Endothelial cell of umbilical vein (primary cell): ENCODE measurements at regions not wholly inside any gene's neighbourhood (a gene's known extent, or its start where the extent isn't known, plus 50 kb on each side); places are given as distances from the start of the nearest gene placed in this dataset.

Experiments
- BruUV-seq: library from RNA; stranded (reverse); fragments of 400-500 nt; replicated peaks from 2 replicates; lab custom pipeline; 2021; lab: Mats Ljungman, UMichigan
- CTCF ChIA-PET: fragments of 300-600, 350-600 bp; sonication (Branson Sonifier 250); formaldehyde crosslinking; loops from one replicate; lab custom pipeline; 2021; ENCODE audit warnings: antibody characterized with exemption, inconsistent platforms; lab: Charles Lee
- POLR2A ChIA-PET: fragments of 300-600, 350-600 bp; sonication (Branson Sonifier 250); formaldehyde crosslinking; loops from one replicate; lab custom pipeline; 2021; ENCODE audit warnings: antibody characterized with exemption, inconsistent platforms; lab: Charles Lee
- DNase-seq: peaks from one replicate; pipeline ENCODE4 v3.0.0-alpha.2; 2011; ENCODE audit warnings: low read depth, low spot score
- FAIRE-seq: peaks from 2 replicates; lab custom pipeline; 2011; peaks lifted over from hg19 to GRCh38; lab: Jason Lieb, UNC
- H2AFZ ChIP-seq: 2 replicates; pipeline ENCODE4 v1.6.0; 2012; ENCODE audit warnings: low read depth, low read length, control low read depth, inconsistent platforms
- H3K27ac ChIP-seq: 2 replicates; pipeline ENCODE4 v1.5.1; 2011; ENCODE audit warnings: low read depth, mild to moderate bottlenecking, control low read depth, low read length, moderate library complexity; ENCODE audit not compliant: insufficient read depth
- H3K27me3 ChIP-seq, 2 experiments: 2 replicates each; pipeline versions ENCODE4 v1.6.0 to v1.6.1; 2011; ENCODE audit warnings: low read length in 2 of 2, mixed read lengths in 1 of 2; ENCODE audit not compliant: control insufficient read depth in 2 of 2, insufficient read depth in 2 of 2
- H3K36me3 ChIP-seq, 2 experiments: 2 replicates in 1 of 2; 3 replicates in 1 of 2; pipeline ENCODE4 v1.5.1; 2011; ENCODE audit warnings: low read length in 2 of 2, mild to moderate bottlenecking in 1 of 2, moderate library complexity in 1 of 2; ENCODE audit not compliant: control insufficient read depth in 2 of 2, insufficient read depth in 2 of 2; ENCODE audit errors: extremely low read depth in 1 of 2
- H3K4me1 ChIP-seq: 3 replicates; pipeline ENCODE4 v1.5.1; 2011; ENCODE audit warnings: mild to moderate bottlenecking, low read length; ENCODE audit not compliant: control insufficient read depth, insufficient read depth; ENCODE audit errors: extremely low read depth
- H3K4me2 ChIP-seq: 2 replicates; pipeline ENCODE4 v1.6.1; 2011; ENCODE audit warnings: low read length, control low read depth, mixed read lengths; ENCODE audit not compliant: insufficient read depth
- H3K4me3 ChIP-seq, 3 experiments: fragments of 200-600 bp in 1 of 3; sonication (generic), shearing (Covaris generic) in 1 of 3; replicated peaks in 1 of 3; 2 replicates each; pipeline ENCODE4 v1.5.1; 2011 to 2016; ENCODE audit warnings: control low read depth in 3 of 3, low read length in 3 of 3, mild to moderate bottlenecking in 2 of 3, inconsistent platforms in 1 of 3, low read depth in 1 of 3, moderate library complexity in 1 of 3; ENCODE audit not compliant: insufficient read depth in 1 of 3
- H3K79me2 ChIP-seq: 2 replicates; pipeline ENCODE4 v1.6.0; 2012; ENCODE audit warnings: low read length, inconsistent platforms; ENCODE audit not compliant: control insufficient read depth, insufficient read depth
- H3K9ac ChIP-seq: replicated peaks from 2 replicates; pipeline ENCODE3; 2011; ENCODE audit warnings: low read length, control low read depth; ENCODE audit not compliant: insufficient read depth; ENCODE audit errors: extremely low read depth
- H3K9me1 ChIP-seq: replicated peaks from 3 replicates; pipeline ENCODE4 v1.6.0; 2011; ENCODE audit warnings: mild to moderate bottlenecking, low read length; ENCODE audit not compliant: control insufficient read depth, insufficient read depth; ENCODE audit errors: extremely low read depth
- H3K9me3 ChIP-seq: replicated peaks from 2 replicates; pipeline ENCODE4 v1.5.1; 2012; ENCODE audit warnings: low read length, inconsistent platforms; ENCODE audit not compliant: control insufficient read depth, insufficient read depth
- H4K20me1 ChIP-seq: replicated peaks from 2 replicates; pipeline ENCODE3; 2011; ENCODE audit warnings: mild to moderate bottlenecking, low read length; ENCODE audit not compliant: control insufficient read depth, insufficient read depth; ENCODE audit errors: extremely low read depth
- EZH2 ChIP-seq: IDR thresholded peaks from 2 replicates; pipeline ENCODE4 v1.6.1; 2012; ENCODE audit warnings: borderline replicate concordance, low read depth, mild to moderate bottlenecking, moderate library complexity, low read length, inconsistent platforms; ENCODE audit not compliant: severe bottlenecking
- FOS ChIP-seq: IDR thresholded peaks from 2 replicates; pipeline ENCODE4 v1.6.1; 2011; ENCODE audit warnings: mild to moderate bottlenecking, low read length, moderate library complexity, borderline replicate concordance; ENCODE audit not compliant: insufficient read depth
- GATA2 ChIP-seq: IDR thresholded peaks from 2 replicates; pipeline ENCODE4 v1.7.0; 2011; ENCODE audit warnings: low read depth, mild to moderate bottlenecking, moderate library complexity, mixed read lengths, low read length; ENCODE audit not compliant: insufficient read length, insufficient read depth
- JUN ChIP-seq: IDR thresholded peaks from 2 replicates; pipeline ENCODE4 v1.6.1; 2011; ENCODE audit warnings: borderline replicate concordance, low read depth; ENCODE audit not compliant: insufficient read length, insufficient read depth
- MYC ChIP-seq: IDR thresholded peaks from one replicate; pipeline ENCODE4 v1.6.1; 2011; ENCODE audit warnings: mild to moderate bottlenecking, low read depth, low read length
- POLR2A ChIP-seq: IDR thresholded peaks from 2 replicates; pipeline ENCODE4 v1.6.1; 2012; ENCODE audit warnings: low read depth, mild to moderate bottlenecking, control low read depth, low read length
- POLR2AphosphoS5 ChIP-seq: IDR thresholded peaks from 2 replicates; pipeline ENCODE4 v1.6.1; 2012; ENCODE audit warnings: low read depth, mild to moderate bottlenecking, control low read depth, low read length, moderate library complexity; ENCODE audit not compliant: insufficient read depth
- dilution Hi-C: fragments of 300-500 bp; cut with MboI; formaldehyde crosslinking; loops from one replicate; pipeline ENCODE4 v1.15.0; 2019; ENCODE audit warnings: low sequenced_read_pairs; ENCODE audit not compliant: extremely low pct_ligation_motif_present
- intact Hi-C: fragments of 100-400 bp; cut with micrococcal nuclease; formaldehyde crosslinking; loops from one replicate; pipeline ENCODE4 v1.10.0; 2022
- TF ChIP-seq, protein P1 (sequence below), 2 donors: IDR thresholded peaks; 1 replicate in 1 of 2; 2 replicates in 1 of 2; pipeline ENCODE4 v1.5.1; 2011; ENCODE audit warnings: low read length in 2 of 2, mild to moderate bottlenecking in 2 of 2, moderate library complexity in 2 of 2, control low read depth in 1 of 2, inconsistent platforms in 1 of 2, low read depth in 1 of 2; ENCODE audit not compliant: insufficient read depth in 1 of 2; ENCODE audit errors: extremely low read depth in 1 of 2
- TF ChIP-seq, protein P2 (sequence below): IDR thresholded peaks from 2 replicates; pipeline ENCODE4 v1.6.1; 2011; ENCODE audit not compliant: insufficient read depth, insufficient read length

DNA sequence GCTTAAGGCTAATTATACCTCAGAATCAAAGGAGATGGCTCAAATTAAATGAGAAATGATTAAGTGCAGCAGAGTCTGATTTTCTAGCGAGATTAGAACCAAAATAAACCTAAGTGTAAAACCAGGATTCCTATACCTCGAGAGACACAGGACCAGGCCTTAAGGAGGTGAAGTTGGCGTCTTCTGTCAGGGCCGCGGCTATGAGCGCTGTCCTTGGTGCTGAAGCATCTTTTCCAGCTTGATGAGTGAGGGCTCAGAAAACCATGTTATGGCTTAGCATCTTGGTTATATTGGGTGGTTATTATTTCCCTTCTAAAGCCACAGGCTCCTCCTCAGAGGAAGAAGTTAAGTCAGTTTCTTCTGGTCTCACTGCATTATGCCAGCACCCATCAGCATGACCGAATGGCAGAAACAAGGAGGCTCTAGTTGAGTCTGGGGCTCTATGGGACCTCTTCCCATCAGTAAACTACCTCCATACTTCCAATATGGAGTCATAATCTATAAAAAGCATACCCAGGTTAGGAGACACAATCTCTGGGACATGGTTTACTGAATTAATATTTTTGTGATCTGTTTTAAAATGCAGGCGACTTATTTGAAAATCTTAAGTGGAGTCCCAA is 120.1 kb upstream of the NMNAT3 start:
- Histone ChIP-seq H3K27ac (no peak overlapping the region), H4K20me1 (no peaks in the 10 kb centered on the region), H3K4me3 (no peak overlapping the region), H3K9ac (no peak overlapping the region), H3K36me3 (no peaks in the 10 kb centered on the region), H3K9me1 (no peaks in the 10 kb centered on the region), H3K27me3 (no peaks in the 10 kb centered on the region), H3K9me3 (no peaks in the 10 kb centered on the region), H2AFZ (no peak overlapping the region), H3K4me2 (no peak overlapping the region), H3K79me2 (no peaks in the 10 kb centered on the region), H3K4me1 (no peaks in the 10 kb centered on the region)
- no peak for DNase-seq
- intact Hi-C loops (no loop called here), dilution Hi-C loops (no loop called here)
- ChIA-PET CTCF (no interaction called here), POLR2A (no interaction called here)
- TF ChIP-seq MYC (no peak), GATA2 (no peak), JUN (no peak), POLR2AphosphoS5 (no peak), FOS (no peak), EZH2 (no peak), POLR2A (no peak)
- TF ChIP-seq, protein P1, sequence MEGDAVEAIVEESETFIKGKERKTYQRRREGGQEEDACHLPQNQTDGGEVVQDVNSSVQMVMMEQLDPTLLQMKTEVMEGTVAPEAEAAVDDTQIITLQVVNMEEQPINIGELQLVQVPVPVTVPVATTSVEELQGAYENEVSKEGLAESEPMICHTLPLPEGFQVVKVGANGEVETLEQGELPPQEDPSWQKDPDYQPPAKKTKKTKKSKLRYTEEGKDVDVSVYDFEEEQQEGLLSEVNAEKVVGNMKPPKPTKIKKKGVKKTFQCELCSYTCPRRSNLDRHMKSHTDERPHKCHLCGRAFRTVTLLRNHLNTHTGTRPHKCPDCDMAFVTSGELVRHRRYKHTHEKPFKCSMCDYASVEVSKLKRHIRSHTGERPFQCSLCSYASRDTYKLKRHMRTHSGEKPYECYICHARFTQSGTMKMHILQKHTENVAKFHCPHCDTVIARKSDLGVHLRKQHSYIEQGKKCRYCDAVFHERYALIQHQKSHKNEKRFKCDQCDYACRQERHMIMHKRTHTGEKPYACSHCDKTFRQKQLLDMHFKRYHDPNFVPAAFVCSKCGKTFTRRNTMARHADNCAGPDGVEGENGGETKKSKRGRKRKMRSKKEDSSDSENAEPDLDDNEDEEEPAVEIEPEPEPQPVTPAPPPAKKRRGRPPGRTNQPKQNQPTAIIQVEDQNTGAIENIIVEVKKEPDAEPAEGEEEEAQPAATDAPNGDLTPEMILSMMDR (IDR thresholded peaks at IDR 0.05; ENCODE audit: extremely low read depth in 1 of 2, insufficient read depth in 1 of 2, low read depth in 1 of 2, low read length in 2 of 2) = no peak
- TF ChIP-seq, protein P2, sequence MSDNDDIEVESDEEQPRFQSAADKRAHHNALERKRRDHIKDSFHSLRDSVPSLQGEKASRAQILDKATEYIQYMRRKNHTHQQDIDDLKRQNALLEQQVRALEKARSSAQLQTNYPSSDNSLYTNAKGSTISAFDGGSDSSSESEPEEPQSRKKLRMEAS = no peak
- BruUV-seq = no TSS peak
- no peak for FAIRE-seq
